ENCODE measurements at regions not wholly inside any gene's neighbourhood (a gene's known extent, or its start where the extent isn't known, plus 50 kb on each side); places are given as distances from the start of the nearest gene placed in this dataset.

- TF ChIP-seq EZH2 (IDR thresholded peaks at IDR 0.05; ENCODE audit: borderline replicate concordance, low read depth, low read length, severe bottlenecking), result no peak
- TF ChIP-seq, protein P1, sequence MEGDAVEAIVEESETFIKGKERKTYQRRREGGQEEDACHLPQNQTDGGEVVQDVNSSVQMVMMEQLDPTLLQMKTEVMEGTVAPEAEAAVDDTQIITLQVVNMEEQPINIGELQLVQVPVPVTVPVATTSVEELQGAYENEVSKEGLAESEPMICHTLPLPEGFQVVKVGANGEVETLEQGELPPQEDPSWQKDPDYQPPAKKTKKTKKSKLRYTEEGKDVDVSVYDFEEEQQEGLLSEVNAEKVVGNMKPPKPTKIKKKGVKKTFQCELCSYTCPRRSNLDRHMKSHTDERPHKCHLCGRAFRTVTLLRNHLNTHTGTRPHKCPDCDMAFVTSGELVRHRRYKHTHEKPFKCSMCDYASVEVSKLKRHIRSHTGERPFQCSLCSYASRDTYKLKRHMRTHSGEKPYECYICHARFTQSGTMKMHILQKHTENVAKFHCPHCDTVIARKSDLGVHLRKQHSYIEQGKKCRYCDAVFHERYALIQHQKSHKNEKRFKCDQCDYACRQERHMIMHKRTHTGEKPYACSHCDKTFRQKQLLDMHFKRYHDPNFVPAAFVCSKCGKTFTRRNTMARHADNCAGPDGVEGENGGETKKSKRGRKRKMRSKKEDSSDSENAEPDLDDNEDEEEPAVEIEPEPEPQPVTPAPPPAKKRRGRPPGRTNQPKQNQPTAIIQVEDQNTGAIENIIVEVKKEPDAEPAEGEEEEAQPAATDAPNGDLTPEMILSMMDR (IDR thresholded peaks at IDR 0.05; ENCODE audit: borderline replicate concordance, extremely low read depth, low read length, poor library complexity, severe bottlenecking), result no peak
Observed at GRCh38 chr20:58571356-58571692, 56.1 kb upstream of the APCDD1L start.
